ENCODE measurements at regions not wholly inside any gene's neighbourhood (a gene's known extent, or its start where the extent isn't known, plus 50 kb on each side); places are given as distances from the start of the nearest gene placed in this dataset.

- Histone ChIP-seq H3K36me3 (no peaks in the 10 kb centered on the region), H3K4me3 (no peak overlapping the region), H3K27ac (no peak overlapping the region), H3K9me3 (no peaks in the 10 kb centered on the region), H3K27me3 (no peaks in the 10 kb centered on the region), H3K4me1 (no peaks in the 10 kb centered on the region)
- TF ChIP-seq CTCF (IDR thresholded peaks at IDR 0.05) (no peak), POLR2A (IDR thresholded peaks at IDR 0.05) (no peak)
- intact Hi-C loops (cut with DNase I; ENCODE audit: low total_unique reads) = no loop called here
- DNase-seq = no peak
These were observed 51.3 kb upstream of the KCNA1 start for GRCh38 chr12:4858386-4858785.

- Histone ChIP-seq H3K4me3 (no peak overlapping the region), H3K4me1 (no peaks in the 10 kb centered on the region), H3K27me3 (no peaks in the 10 kb centered on the region), H3K36me3 (no peaks in the 10 kb centered on the region), H3K9me3 (no peaks in the 10 kb centered on the region), H3K27ac (no peak overlapping the region)
- no peak for DNase-seq
- intact Hi-C loops (cut with DNase I; ENCODE audit: low total_unique reads) = no loop called here
- TF ChIP-seq POLR2A (IDR thresholded peaks at IDR 0.05) (no peak), CTCF (IDR thresholded peaks at IDR 0.05) (no peak)
These were observed 50.1 kb upstream of the KCNA1 start for GRCh38 chr12:4859478-4860210.
